ENCODE measurements at regions not wholly inside any gene's neighbourhood (a gene's known extent, or its start where the extent isn't known, plus 50 kb on each side); places are given as distances from the start of the nearest gene placed in this dataset.

DNA sequence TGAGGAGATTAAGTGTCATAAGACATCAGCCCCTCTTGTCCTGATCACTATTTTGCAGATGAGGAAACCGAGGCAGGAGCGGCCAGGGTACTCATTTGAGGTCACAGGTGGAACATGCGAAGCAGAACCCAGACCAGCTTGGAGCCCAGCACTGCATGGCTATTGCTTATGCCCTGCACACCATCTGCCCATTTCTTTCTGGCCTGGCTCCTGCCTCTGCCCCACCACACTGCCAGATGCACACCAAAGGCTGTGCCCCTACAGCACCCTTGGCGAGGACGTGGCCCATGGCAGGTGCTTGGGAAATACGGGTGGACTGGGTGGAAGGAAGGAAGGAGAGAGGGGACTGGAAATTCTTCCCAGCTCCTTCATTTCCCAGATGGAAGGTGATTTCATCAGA, 222.9 kb downstream of the CTTN start:
- ChIA-PET POLR2A (no interaction called here), CTCF (no interaction called here)
- DNase-seq = no peak
- no peaks in the 10 kb centered on the region for H3K36me3 Mint-ChIP-seq (ENCODE audit: low read depth)
- no peak overlapping the region for H3K4me3 Mint-ChIP-seq
- no peaks in the 10 kb centered on the region for H3K9me3 Mint-ChIP-seq (ENCODE audit: insufficient read depth)
- H3K27me3 Mint-ChIP-seq (ENCODE audit: low read depth) = no peaks in the 10 kb centered on the region
- no peaks in the 10 kb centered on the region for H3K4me1 Mint-ChIP-seq (ENCODE audit: low read depth)
- no peak for ATAC-seq
- no peak overlapping the region for H3K27ac Mint-ChIP-seq

DNA sequence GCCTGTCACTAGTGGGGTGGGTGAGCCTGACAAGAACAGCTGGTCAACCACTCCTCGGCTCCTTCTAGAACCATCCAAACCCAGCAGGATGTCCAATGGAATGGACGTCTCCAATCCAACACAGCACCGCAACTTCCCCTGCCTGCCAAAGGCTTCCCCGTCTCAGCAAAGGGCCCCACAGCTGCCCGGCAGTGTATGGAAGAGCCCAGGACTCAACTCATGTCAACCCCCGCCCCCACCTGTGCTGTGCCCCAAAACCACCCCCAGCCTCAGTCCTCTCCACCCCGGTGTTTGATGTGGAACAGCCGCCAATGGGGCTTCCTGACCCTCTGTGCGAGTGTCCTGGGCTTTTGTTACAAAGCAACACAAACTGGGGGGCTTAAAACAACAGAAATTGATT, 223.8 kb downstream of the CTTN start:
- H3K9me3 Mint-ChIP-seq (ENCODE audit: insufficient read depth) = no peaks in the 10 kb centered on the region
- H3K36me3 Mint-ChIP-seq (ENCODE audit: low read depth) = no peaks in the 10 kb centered on the region
- no peak overlapping the region for H3K27ac Mint-ChIP-seq
- H3K4me1 Mint-ChIP-seq (ENCODE audit: low read depth) = no peaks in the 10 kb centered on the region
- H3K4me3 Mint-ChIP-seq = no peak overlapping the region
- ATAC-seq (no peak), DNase-seq (no peak)
- no peaks in the 10 kb centered on the region for H3K27me3 Mint-ChIP-seq (ENCODE audit: low read depth)
- ChIA-PET POLR2A (no interaction called here), CTCF (no interaction called here)

DNA sequence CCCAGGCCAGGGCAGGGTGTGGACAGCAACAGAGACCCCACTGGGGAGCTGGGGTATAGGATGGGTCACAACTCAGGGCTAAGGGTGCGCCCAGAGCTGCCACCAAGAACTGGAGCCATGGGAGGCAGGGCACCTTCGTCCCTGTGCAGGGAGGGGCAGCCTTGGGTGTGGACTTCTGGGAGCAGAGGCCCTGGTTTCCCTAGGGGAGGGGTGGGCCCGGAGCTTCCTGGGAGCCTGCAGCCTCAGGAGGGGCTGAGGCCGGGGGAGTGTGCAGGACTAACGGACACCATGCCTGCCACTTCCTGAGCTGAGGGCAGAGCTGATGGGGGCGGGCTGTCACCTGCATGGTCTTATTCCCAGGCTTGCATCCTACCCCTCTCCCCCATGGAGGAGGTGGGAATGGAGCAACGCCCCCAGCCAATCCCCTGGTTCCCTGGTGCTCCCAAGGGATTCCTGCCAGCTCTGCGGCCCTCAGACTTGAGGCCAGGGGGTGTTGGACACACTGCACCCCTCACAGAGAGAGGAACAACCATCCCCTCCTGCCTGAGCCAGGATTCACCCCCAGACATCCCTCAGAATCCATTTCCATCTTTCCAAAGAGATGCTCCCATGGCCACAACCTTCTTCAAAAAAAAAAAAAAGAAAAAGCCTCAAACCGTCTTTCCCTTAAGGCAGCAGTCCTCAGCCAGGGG, 225.7 kb downstream of the CTTN start:
- H3K4me1 Mint-ChIP-seq (ENCODE audit: low read depth) = peaks cover 2% of the 10 kb centered on the region
- ChIA-PET CTCF (no interaction called here), POLR2A (no interaction called here)
- H3K9me3 Mint-ChIP-seq (ENCODE audit: insufficient read depth) = no peaks in the 10 kb centered on the region
- ATAC-seq (no peak), DNase-seq (no peak)
- no peak overlapping the region for H3K4me3 Mint-ChIP-seq
- H3K27ac Mint-ChIP-seq = no peak overlapping the region
- H3K27me3 Mint-ChIP-seq (ENCODE audit: low read depth) = no peaks in the 10 kb centered on the region
- H3K36me3 Mint-ChIP-seq (ENCODE audit: low read depth) = no peaks in the 10 kb centered on the region

DNA sequence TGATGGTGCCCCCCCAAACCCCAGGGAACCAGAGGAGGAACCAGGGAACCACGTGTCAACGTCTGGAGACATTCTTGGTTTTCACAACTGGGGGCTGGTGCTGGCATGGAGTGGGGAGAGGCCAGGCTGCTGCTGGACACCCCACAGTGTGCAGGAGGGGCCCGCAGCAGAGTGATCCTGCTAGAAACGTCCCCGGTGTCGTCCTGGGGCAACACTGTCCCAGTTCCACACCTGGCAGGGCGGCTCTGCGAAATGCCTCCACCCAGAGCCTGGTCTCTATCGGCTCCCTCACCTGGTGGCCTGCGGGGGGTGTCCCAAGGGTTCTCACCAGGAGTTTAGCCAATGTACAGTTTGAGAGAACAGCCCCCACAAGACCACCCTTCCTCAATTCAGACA, 226.3 kb downstream of the CTTN start:
- H3K27me3 Mint-ChIP-seq (ENCODE audit: low read depth) = no peaks in the 10 kb centered on the region
- ATAC-seq = no peak
- no peaks in the 10 kb centered on the region for H3K36me3 Mint-ChIP-seq (ENCODE audit: low read depth)

DNA sequence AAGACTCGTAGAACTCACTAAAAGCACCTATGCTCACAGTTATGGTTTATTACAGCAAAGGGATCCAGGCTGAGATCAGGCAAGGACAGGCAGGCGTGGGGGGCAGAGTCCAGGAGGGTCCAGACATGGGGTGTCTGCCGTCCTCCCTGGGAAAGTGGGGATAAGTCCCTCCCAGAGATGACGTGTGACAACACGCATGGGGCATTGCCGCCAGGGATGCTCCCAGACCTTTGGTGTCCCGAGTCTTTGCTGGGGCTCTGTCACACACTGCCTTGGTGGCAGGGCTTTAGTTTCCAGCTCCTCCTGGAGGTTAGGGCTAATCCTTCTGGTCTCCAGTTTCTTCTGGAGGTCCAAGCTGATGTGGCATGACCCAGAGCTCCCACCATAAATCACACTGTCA, 226.7 kb downstream of the CTTN start:
- Mint-ChIP-seq H3K9me3 (ENCODE audit: insufficient read depth) (no peaks in the 10 kb centered on the region), H3K36me3 (ENCODE audit: low read depth) (no peaks in the 10 kb centered on the region), H3K4me3 (no peak overlapping the region), H3K27ac (no peak overlapping the region), H3K4me1 (ENCODE audit: low read depth) (peaks cover 2% of the 10 kb centered on the region), H3K27me3 (ENCODE audit: low read depth) (no peaks in the 10 kb centered on the region)
- ATAC-seq = no peak
- DNase-seq = no peak
- ChIA-PET POLR2A (no interaction called here), CTCF (interaction anchor here (0.8 kb wide), 1 partner anchor 277 kb away, joined by 3 read pairs; no protein-coding TSS in a partner anchor)

More for the DNA sequence above, 226.3 kb downstream of the CTTN start:
- Mint-ChIP-seq H3K27ac (no peak overlapping the region), H3K4me3 (no peak overlapping the region), H3K4me1 (ENCODE audit: low read depth) (peaks cover 2% of the 10 kb centered on the region), H3K9me3 (ENCODE audit: insufficient read depth) (no peaks in the 10 kb centered on the region)
- DNase-seq = no peak
- CTCF ChIA-PET = no interaction called here
- POLR2A ChIA-PET = no interaction called here

DNA sequence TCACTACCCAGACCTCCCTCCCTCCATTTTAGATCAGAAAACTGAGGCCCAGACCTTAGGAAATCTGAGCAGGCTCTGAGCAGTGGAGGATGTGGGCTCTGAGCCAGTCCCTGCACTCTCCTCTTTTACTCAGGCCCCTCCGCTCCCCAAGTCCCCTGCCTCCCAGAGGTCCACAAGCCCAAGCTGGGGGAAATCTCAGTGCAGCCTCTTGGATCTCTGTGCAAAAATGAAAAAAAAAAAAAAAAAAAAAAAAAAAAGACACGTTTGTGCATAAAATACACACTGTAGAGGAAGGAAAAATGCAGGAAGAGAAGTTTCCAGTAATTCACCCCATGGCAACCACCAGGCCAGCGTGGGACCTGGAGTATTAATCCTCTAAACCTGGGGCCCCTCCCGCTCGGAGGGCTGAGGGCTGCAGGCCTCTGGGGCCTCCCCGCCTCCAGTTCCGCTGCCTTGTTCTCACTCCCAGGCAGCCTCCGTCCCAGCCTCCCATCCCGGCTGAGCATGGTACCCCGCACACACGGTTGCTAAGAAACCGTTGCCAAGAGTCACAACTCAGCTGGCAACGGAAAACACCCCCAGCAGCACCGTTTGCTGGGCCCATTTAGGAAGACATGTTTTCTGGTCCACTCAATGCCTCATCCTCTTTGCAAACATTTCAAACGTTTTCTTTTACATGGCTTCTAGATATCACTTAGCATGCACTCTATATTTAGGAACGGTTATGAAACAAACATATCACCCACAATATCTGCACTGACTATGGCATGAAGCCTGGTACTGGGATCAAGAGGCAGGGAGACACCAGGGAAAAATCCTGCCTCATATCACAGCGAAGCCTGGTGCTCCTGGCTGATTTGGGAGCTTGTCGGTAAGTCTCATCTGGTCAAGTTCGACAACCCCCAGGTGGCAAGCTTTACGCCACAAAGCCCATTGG, 227.5 kb downstream of the CTTN start:
- no peak overlapping the region for H3K27ac Mint-ChIP-seq
- peaks cover 2% of the 10 kb centered on the region for H3K4me1 Mint-ChIP-seq (ENCODE audit: low read depth)
- DNase-seq (no peak), ATAC-seq (no peak)
- H3K9me3 Mint-ChIP-seq (ENCODE audit: insufficient read depth) = no peaks in the 10 kb centered on the region
- no peaks in the 10 kb centered on the region for H3K27me3 Mint-ChIP-seq (ENCODE audit: low read depth)
- H3K36me3 Mint-ChIP-seq (ENCODE audit: low read depth) = no peaks in the 10 kb centered on the region
- no peak overlapping the region for H3K4me3 Mint-ChIP-seq
- ChIA-PET POLR2A (no interaction called here), CTCF (interaction anchor here (0.8 kb wide), 1 partner anchor 278 kb away, joined by 3 read pairs; no protein-coding TSS in a partner anchor)

DNA sequence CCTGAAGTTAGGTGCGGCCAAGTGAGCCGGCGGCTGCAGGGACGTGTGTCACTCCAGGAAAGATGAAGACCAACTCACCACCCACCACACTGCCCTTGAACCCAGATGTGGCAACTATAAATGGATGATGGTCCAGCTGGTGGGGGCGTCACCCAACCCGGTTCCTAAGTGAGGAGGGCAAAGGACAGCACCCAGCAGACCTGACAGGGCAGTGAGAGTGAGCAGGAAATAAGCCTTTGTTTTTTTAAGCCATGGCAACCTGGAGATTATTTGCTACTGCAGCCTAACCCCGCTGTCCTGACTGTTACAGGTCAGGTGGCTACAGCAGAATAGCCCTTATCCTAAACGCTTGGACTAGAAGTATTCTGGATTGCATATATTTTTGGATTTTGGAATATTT, 228.9 kb downstream of the CTTN start:
- H3K9me3 Mint-ChIP-seq (ENCODE audit: insufficient read depth) = no peaks in the 10 kb centered on the region
- CTCF ChIA-PET = no interaction called here
- no peak overlapping the region for H3K27ac Mint-ChIP-seq
- H3K36me3 Mint-ChIP-seq (ENCODE audit: low read depth) = no peaks in the 10 kb centered on the region
- POLR2A ChIA-PET = interaction anchor here (0.6 kb wide), 1 partner anchor 962 kb away, joined by 3 read pairs; no protein-coding TSS in a partner anchor
- peaks cover 2% of the 10 kb centered on the region for H3K4me1 Mint-ChIP-seq (ENCODE audit: low read depth)
- no peaks in the 10 kb centered on the region for H3K27me3 Mint-ChIP-seq (ENCODE audit: low read depth)
- DNase-seq (no peak), ATAC-seq (no peak)
- H3K4me3 Mint-ChIP-seq = no peak overlapping the region

DNA sequence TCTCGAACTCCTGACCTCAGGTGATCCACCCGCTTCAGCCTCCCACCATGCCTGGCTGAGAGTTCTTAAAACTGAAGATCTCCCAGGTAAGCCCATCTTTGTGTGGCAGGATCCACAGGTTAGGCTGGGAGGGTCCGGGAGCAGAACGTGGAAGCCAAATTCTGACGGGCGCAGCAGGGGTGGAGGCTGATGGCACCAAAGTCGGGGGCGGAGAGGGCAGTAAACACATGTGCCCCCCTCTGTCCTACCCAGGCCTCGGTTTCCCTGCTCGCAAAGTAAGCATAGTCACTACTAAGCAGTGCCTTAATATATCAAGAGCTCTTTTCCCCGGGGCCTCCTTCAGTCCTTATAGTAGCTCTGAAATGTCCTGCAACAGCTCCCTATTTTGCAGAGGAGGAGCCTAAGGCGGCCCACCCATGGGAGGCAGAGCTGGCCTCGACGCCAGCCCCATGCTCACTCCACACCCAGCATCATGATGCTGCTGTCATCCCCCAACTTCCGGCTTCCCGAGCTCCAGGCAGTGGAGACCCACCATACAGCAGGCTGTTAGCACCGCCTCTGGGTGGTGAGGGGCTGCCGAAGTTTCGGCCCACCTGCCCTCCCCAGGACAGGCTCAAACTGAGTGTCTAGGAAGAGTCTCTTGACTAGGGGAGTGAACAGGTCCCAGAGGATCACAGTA, 230.0 kb downstream of the CTTN start:
- no peaks in the 10 kb centered on the region for H3K27me3 Mint-ChIP-seq (ENCODE audit: low read depth)
- H3K4me1 Mint-ChIP-seq (ENCODE audit: low read depth) = peaks cover 2% of the 10 kb centered on the region
- ATAC-seq = no peak
- no peak for DNase-seq
- H3K9me3 Mint-ChIP-seq (ENCODE audit: insufficient read depth) = no peaks in the 10 kb centered on the region
- no peak overlapping the region for H3K27ac Mint-ChIP-seq
- ChIA-PET CTCF (no interaction called here), POLR2A (no interaction called here)
- no peaks in the 10 kb centered on the region for H3K36me3 Mint-ChIP-seq (ENCODE audit: low read depth)
- no peak overlapping the region for H3K4me3 Mint-ChIP-seq

DNA sequence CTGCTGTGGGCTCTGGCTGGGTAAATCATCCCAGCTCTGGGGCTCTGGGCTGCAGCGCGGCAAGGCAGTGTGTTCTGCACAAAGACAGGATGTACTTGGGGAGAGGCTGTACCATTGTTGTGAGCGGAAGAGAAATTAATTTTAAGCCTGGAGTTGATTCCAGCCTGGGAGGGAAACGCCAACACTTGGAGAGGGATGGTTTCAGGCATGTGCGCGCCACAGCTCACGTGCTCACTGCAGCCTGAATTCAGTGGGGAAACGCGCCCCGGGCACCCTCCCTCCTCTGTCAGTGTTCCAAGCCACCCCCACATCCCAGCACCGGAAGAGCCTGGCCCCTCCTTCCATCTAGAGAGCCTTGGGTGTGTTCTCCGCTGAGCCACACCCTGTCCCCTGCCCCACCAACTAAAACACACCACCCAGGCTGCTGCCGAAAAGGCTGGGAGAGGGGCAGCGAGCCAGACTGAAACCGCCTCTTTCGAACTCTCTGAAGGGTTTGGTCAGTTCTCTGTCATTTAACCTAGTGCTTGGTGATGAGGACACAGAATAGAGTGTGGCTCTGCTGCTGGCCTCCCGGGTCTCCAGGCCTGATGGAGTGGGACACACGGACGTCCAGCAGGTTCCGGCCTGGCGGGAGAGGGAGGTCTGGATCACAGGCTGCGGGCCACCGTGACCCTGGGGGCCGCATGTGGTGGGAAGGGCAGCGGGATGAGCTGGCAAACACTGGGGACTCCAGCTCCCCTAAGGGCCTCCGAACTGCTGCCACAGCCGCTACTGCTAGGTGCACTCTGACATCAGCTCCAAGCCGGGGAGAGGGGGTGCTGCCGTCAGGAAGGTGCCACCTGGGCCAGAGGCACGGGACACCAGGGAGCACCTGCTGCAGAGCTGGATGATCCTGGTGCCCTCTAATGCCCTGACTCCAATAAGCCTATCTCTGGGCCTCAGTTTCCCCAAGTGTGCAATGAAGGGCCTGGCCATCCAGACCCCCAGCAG, 230.8 kb downstream of the CTTN start:
- Mint-ChIP-seq H3K27me3 (ENCODE audit: low read depth) (no peaks in the 10 kb centered on the region), H3K9me3 (ENCODE audit: insufficient read depth) (no peaks in the 10 kb centered on the region), H3K27ac (no peak overlapping the region), H3K4me1 (ENCODE audit: low read depth) (peaks cover 2% of the 10 kb centered on the region), H3K36me3 (ENCODE audit: low read depth) (no peaks in the 10 kb centered on the region), H3K4me3 (no peak overlapping the region)
- no peak for DNase-seq
- POLR2A ChIA-PET = no interaction called here
- CTCF ChIA-PET = no interaction called here
- no peak for ATAC-seq

DNA sequence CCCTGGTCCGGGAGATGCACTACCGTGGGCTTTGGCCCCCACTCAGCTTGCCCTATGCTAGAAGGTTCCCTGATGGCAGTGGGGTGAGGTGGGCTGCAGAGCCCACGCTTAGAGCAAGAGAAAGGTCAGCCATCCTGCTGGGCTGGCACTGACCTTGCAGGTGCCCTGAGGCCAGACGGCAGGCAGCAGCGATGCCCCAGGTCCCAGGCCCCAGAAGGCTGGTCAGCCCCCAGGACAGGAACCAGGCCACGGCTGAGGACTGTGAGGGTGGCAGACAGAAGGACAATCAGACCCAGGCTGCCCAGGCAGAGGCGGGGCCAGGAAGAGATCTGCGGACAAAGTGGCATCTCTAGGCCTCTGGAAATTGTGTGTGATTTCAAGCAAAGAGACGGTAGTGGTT, 231.7 kb downstream of the CTTN start:
- DNase-seq (no peak), ATAC-seq (no peak)
- Mint-ChIP-seq H3K4me3 (no peak overlapping the region), H3K27ac (no peak overlapping the region), H3K27me3 (ENCODE audit: low read depth) (no peaks in the 10 kb centered on the region), H3K9me3 (ENCODE audit: insufficient read depth) (no peaks in the 10 kb centered on the region), H3K4me1 (ENCODE audit: low read depth) (peaks cover 2% of the 10 kb centered on the region), H3K36me3 (ENCODE audit: low read depth) (no peaks in the 10 kb centered on the region)
- ChIA-PET CTCF (no interaction called here), POLR2A (no interaction called here)

DNA sequence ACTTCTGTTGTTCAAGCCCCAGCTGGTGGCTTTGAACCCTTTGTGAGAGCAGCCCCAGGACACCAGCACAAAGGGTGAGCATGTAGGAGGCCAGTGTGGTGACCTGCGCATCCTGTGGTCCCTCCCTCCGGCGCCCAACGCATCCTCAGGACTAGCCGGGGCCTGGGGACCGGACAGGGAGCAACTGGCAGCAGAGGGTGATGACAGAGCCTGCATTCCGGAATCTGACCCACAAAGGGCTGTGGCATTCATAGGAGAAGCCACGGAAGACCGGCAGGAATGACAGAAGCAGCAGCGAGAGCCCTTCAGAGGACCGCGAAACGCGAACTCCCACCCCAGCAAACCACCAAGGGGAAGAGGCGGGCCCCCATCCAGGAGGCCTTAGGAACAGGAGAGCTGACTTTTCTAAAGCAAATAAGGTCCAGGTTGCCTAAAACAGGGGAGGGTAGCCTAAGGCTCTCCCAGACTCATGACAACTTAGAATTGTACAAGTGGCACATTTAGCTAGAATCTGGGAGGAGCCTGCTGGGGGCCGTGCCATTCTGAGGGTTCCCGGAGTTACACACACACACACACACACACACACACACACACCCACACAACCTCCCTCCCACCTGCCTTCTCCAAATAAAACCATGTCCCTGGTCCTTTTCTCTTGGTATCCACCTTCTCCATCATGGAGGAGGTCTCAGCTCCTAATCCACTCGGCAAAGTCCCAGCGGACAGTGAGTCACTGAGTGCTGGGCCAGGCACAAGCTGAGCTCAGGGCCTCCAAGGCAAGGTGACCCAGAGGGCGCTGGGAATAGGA, 232.7 kb downstream of the CTTN start:
- Mint-ChIP-seq H3K27ac (no peak overlapping the region), H3K4me1 (ENCODE audit: low read depth) (peaks cover 2% of the 10 kb centered on the region), H3K4me3 (no peak overlapping the region), H3K9me3 (ENCODE audit: insufficient read depth) (no peaks in the 10 kb centered on the region), H3K27me3 (ENCODE audit: low read depth) (no peaks in the 10 kb centered on the region), H3K36me3 (ENCODE audit: low read depth) (no peaks in the 10 kb centered on the region)
- CTCF ChIA-PET = no interaction called here
- ATAC-seq (no peak), DNase-seq (no peak)
- POLR2A ChIA-PET = no interaction called here

Data from activated CD8-positive, alpha-beta T cell treated with anti-CD3 and anti-CD28 coated beads, Interleukin-2, amount 10 ng/mL, durations not matched to agents 7 days and 5 days (primary cell).